SH-SY5Y (cell line): ENCODE measurements at regions not wholly inside any gene's neighbourhood (a gene's known extent, or its start where the extent isn't known, plus 50 kb on each side); places are given as distances from the start of the nearest gene placed in this dataset.

Source experiments
- GATA2 ChIP-seq: IDR thresholded peaks from 2 replicates; pipeline ENCODE4 v1.6.1; 2011; ENCODE audit warnings: mild to moderate bottlenecking, low read depth, low read length
- GATA3 ChIP-seq: IDR thresholded peaks from 2 replicates; pipeline ENCODE4 v1.6.1; 2011; ENCODE audit warnings: low read depth, mild to moderate bottlenecking, low read length, moderate library complexity

GRCh38 chr2:36302911-36303310, 52.7 kb upstream of the CRIM1 start:
- TF ChIP-seq GATA2 (no peak), GATA3 (no peak)

GRCh38 chr2:36301843-36302242, 53.7 kb upstream of the CRIM1 start:
- TF ChIP-seq GATA3 (no peak), GATA2 (no peak)

GRCh38 chr2:36300697-36301096, 54.9 kb upstream of the CRIM1 start:
- TF ChIP-seq GATA2 (no peak), GATA3 (no peak)

- TF ChIP-seq GATA2 (no peak), GATA3 (no peak)
Measured at GRCh38 chr2:36296798-36297197, 58.8 kb upstream of the CRIM1 start.

GRCh38 chr2:36294316-36294721, 61.3 kb upstream of the CRIM1 start:
- TF ChIP-seq GATA3 (no peak), GATA2 (no peak)

- TF ChIP-seq GATA3 = no peak
- no peak for TF ChIP-seq GATA2
Measured at GRCh38 chr2:36290306-36290856, 65.2 kb upstream of the CRIM1 start.

- no peak for TF ChIP-seq GATA2
- TF ChIP-seq GATA3 = no peak
Measured at GRCh38 chr2:36289731-36290130, 65.8 kb upstream of the CRIM1 start.

- TF ChIP-seq GATA3 (no peak), GATA2 (no peak)
Measured at GRCh38 chr2:36287363-36288275, 68.0 kb upstream of the CRIM1 start.

GRCh38 chr2:36277881-36278523, 77.6 kb upstream of the CRIM1 start:
- no peak for TF ChIP-seq GATA3
- TF ChIP-seq GATA2 = no peak

- no peak for TF ChIP-seq GATA2
Measured at GRCh38 chr2:36277146-36277808, 78.3 kb upstream of the CRIM1 start.

GRCh38 chr2:36271266-36271665, 84.3 kb upstream of the CRIM1 start:
- TF ChIP-seq GATA3 (no peak), GATA2 (no peak)

GRCh38 chr2:36270758-36271157, 84.8 kb upstream of the CRIM1 start:
- TF ChIP-seq GATA3 (no peak), GATA2 (no peak)

- no peak for TF ChIP-seq GATA2
- no peak for TF ChIP-seq GATA3
Measured at GRCh38 chr2:36267194-36267593, 88.4 kb upstream of the CRIM1 start.

GRCh38 chr2:36266536-36267121, 88.9 kb upstream of the CRIM1 start:
- TF ChIP-seq GATA2 = no peak
- no peak for TF ChIP-seq GATA3
